ENCODE measurements at regions not wholly inside any gene's neighbourhood (a gene's known extent, or its start where the extent isn't known, plus 50 kb on each side); places are given as distances from the start of the nearest gene placed in this dataset.

- TF ChIP-seq EZH2 (IDR thresholded peaks at IDR 0.05) (no peak), FOXP2 (optimal IDR thresholded peaks at IDR 0.05; ENCODE audit: control extremely low read depth, extremely low read length, insufficient read depth) (no peak), POLR2AphosphoS5 (IDR thresholded peaks at IDR 0.05; ENCODE audit: borderline replicate concordance, low read depth, low read length) (no peak)
- H3K27ac ChIP-seq, result no peak overlapping the region
- no peak for DNase-seq (ENCODE audit: low read depth, low spot score)
These were observed 77.2 kb upstream of the FTH1 start for GRCh38 chr11:62044639-62045121.

GRCh38 chr11:62035293-62035692 lies 67.9 kb upstream of the FTH1 start:
- TF ChIP-seq EZH2 (IDR thresholded peaks at IDR 0.05) (no peak), FOXP2 (optimal IDR thresholded peaks at IDR 0.05; ENCODE audit: control extremely low read depth, extremely low read length, insufficient read depth) (no peak), POLR2AphosphoS5 (IDR thresholded peaks at IDR 0.05; ENCODE audit: borderline replicate concordance, low read depth, low read length) (no peak)
- no peak overlapping the region for H3K9ac ChIP-seq (ENCODE audit: insufficient read length)
- no peak overlapping the region for H3K27ac ChIP-seq
- no peaks in the 10 kb centered on the region for H3K36me3 ChIP-seq (ENCODE audit: insufficient read depth, low read length)
- H3K9me3 ChIP-seq (ENCODE audit: low read depth, low read length), result no peaks in the 10 kb centered on the region
- H3K4me3 ChIP-seq, result no peak overlapping the region
- no peak for DNase-seq (ENCODE audit: low read depth, low spot score)

More at GRCh38 chr11:62044639-62045121, 77.2 kb upstream of the FTH1 start:
- Histone ChIP-seq H3K9ac (ENCODE audit: insufficient read length) (no peak overlapping the region), H3K4me3 (no peak overlapping the region), H3K9me3 (ENCODE audit: low read depth, low read length) (no peaks in the 10 kb centered on the region), H3K36me3 (ENCODE audit: insufficient read depth, low read length) (no peaks in the 10 kb centered on the region)

- no peak overlapping the region for H3K27ac ChIP-seq
- no peaks in the 10 kb centered on the region for H3K36me3 ChIP-seq (ENCODE audit: insufficient read depth, low read length)
- TF ChIP-seq POLR2AphosphoS5 (IDR thresholded peaks at IDR 0.05; ENCODE audit: borderline replicate concordance, low read depth, low read length) (no peak), FOXP2 (optimal IDR thresholded peaks at IDR 0.05; ENCODE audit: control extremely low read depth, extremely low read length, insufficient read depth) (no peak), EZH2 (IDR thresholded peaks at IDR 0.05) (no peak)
- no peaks in the 10 kb centered on the region for H3K9me3 ChIP-seq (ENCODE audit: low read depth, low read length)
- H3K9ac ChIP-seq (ENCODE audit: insufficient read length), result no peak overlapping the region
- no peak overlapping the region for H3K4me3 ChIP-seq
- DNase-seq (ENCODE audit: low read depth, low spot score), result no peak
These were observed 66.6 kb upstream of the FTH1 start for GRCh38 chr11:62034036-62034338.

- Histone ChIP-seq H3K9ac (ENCODE audit: insufficient read length) (no peak overlapping the region), H3K9me3 (ENCODE audit: low read depth, low read length) (no peaks in the 10 kb centered on the region), H3K4me3 (no peak overlapping the region), H3K36me3 (ENCODE audit: insufficient read depth, low read length) (no peaks in the 10 kb centered on the region), H3K27ac (no peak overlapping the region)
- no peak for TF ChIP-seq FOXP2 (optimal IDR thresholded peaks at IDR 0.05; ENCODE audit: control extremely low read depth, extremely low read length, insufficient read depth)
- TF ChIP-seq POLR2AphosphoS5 (IDR thresholded peaks at IDR 0.05; ENCODE audit: borderline replicate concordance, low read depth, low read length), result no peak
- TF ChIP-seq EZH2 (IDR thresholded peaks at IDR 0.05), result no peak
- no peak for DNase-seq (ENCODE audit: low read depth, low spot score)
These were observed 66.0 kb upstream of the FTH1 start for GRCh38 chr11:62033191-62034035.

- no peaks in the 10 kb centered on the region for H3K36me3 ChIP-seq (ENCODE audit: insufficient read depth, low read length)
- no peaks in the 10 kb centered on the region for H3K9me3 ChIP-seq (ENCODE audit: low read depth, low read length)
- H3K4me3 ChIP-seq, result no peak overlapping the region
- no peak overlapping the region for H3K9ac ChIP-seq (ENCODE audit: insufficient read length)
- no peak for DNase-seq (ENCODE audit: low read depth, low spot score)
- TF ChIP-seq POLR2AphosphoS5 (IDR thresholded peaks at IDR 0.05; ENCODE audit: borderline replicate concordance, low read depth, low read length), result no peak
- no peak for TF ChIP-seq FOXP2 (optimal IDR thresholded peaks at IDR 0.05; ENCODE audit: control extremely low read depth, extremely low read length, insufficient read depth)
- TF ChIP-seq EZH2 (IDR thresholded peaks at IDR 0.05), result no peak
- no peak overlapping the region for H3K27ac ChIP-seq
These were observed 62.7 kb upstream of the FTH1 start for GRCh38 chr11:62030071-62030684.

- no peak overlapping the region for H3K27ac ChIP-seq
- TF ChIP-seq EZH2 (IDR thresholded peaks at IDR 0.05), result no peak
- TF ChIP-seq FOXP2 (optimal IDR thresholded peaks at IDR 0.05; ENCODE audit: control extremely low read depth, extremely low read length, insufficient read depth), result no peak
- TF ChIP-seq POLR2AphosphoS5 (IDR thresholded peaks at IDR 0.05; ENCODE audit: borderline replicate concordance, low read depth, low read length), result no peak
- no peak overlapping the region for H3K4me3 ChIP-seq
- no peaks in the 10 kb centered on the region for H3K9me3 ChIP-seq (ENCODE audit: low read depth, low read length)
- no peak overlapping the region for H3K9ac ChIP-seq (ENCODE audit: insufficient read length)
- DNase-seq (ENCODE audit: low read depth, low spot score), result no peak
- no peaks in the 10 kb centered on the region for H3K36me3 ChIP-seq (ENCODE audit: insufficient read depth, low read length)
These were observed 59.4 kb upstream of the FTH1 start for GRCh38 chr11:62026739-62027370.

GRCh38 chr11:62025487-62026105 lies 58.2 kb upstream of the FTH1 start:
- H3K9me3 ChIP-seq (ENCODE audit: low read depth, low read length), result 0 out of 2 replicates have a peak, but pooled peaks cover 4% of the 10 kb centered on the region

More at GRCh38 chr11:62025487-62026105, 58.2 kb upstream of the FTH1 start:
- no peak for TF ChIP-seq POLR2AphosphoS5 (IDR thresholded peaks at IDR 0.05; ENCODE audit: borderline replicate concordance, low read depth, low read length)
- TF ChIP-seq FOXP2 (optimal IDR thresholded peaks at IDR 0.05; ENCODE audit: control extremely low read depth, extremely low read length, insufficient read depth), result no peak
- TF ChIP-seq EZH2 (IDR thresholded peaks at IDR 0.05), result no peak
- no peak for DNase-seq (ENCODE audit: low read depth, low spot score)
- Histone ChIP-seq H3K36me3 (ENCODE audit: insufficient read depth, low read length) (no peaks in the 10 kb centered on the region), H3K9ac (ENCODE audit: insufficient read length) (no peak overlapping the region), H3K4me3 (no peak overlapping the region), H3K27ac (no peak overlapping the region)
